Colonic mucosa (tissue), 4 donors: ENCODE measurements at regions not wholly inside any gene's neighbourhood (a gene's known extent, or its start where the extent isn't known, plus 50 kb on each side); places are given as distances from the start of the nearest gene placed in this dataset.
"Not testable (repeated sequence)": the region's sequence is repeated elsewhere in the genome, so short reads cannot be mapped to it uniquely, and the experiment has no call there.

ENCODE experiments used
- DNase-seq: peaks from one replicate; pipeline ENCODE4 v3.0.0-alpha.2; 2020
- H3K27ac ChIP-seq: fragments of 200-600 bp; one replicate; pipeline ENCODE4 v1.8.0; 2021
- H3K27me3 ChIP-seq: fragments of 200-600 bp; one replicate; pipeline ENCODE4 v1.8.0; 2021
- H3K36me3 ChIP-seq: fragments of 200-600 bp; one replicate; pipeline ENCODE4 v1.8.0; 2021
- H3K4me1 ChIP-seq: fragments of 200-600 bp; one replicate; pipeline ENCODE4 v1.8.0; 2021; ENCODE audit warnings: mild to moderate bottlenecking
- H3K4me3 ChIP-seq: fragments of 200-600 bp; one replicate; pipeline ENCODE4 v1.8.0; 2021
- H3K9ac ChIP-seq, 2 donors: one replicate each; pipeline ENCODE4 v1.7.0; 2013; ENCODE audit warnings: control low read depth in 2 of 2, low read depth in 2 of 2, low read length in 2 of 2
- H3K9me3 ChIP-seq: fragments of 200-600 bp; one replicate; pipeline ENCODE4 v1.8.0; 2021
- intact Hi-C: fragments of 100-400 bp; cut with DNase I; formaldehyde crosslinking; loops from one replicate; pipeline ENCODE4 v1.14.1; 2022
- donor health status: healthy.
- donor health status: DM: no; HTN: no; CAD: no.
- donor health status: DM: no; HTN: no; CAD: no.

DNA sequence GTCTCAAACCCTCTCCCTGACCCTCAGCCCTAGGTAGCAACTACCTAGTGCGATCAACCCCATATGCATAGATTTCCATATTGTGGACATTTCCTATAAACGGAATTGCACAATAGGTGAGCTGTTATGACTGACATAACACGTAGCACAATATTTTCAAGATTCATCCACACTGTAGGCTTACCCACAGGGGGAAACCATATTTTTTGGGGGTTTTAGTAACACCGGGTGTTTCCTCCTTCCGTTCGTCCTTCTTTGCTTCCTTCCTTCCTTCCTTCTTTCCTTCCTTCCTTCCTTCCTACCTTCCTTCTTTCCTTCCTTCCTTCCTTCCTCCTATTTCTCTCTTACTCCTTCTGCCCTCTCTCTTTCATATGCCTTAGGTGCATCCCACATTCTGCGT is 524.2 kb downstream of the CWH43 start:
- H3K4me3 ChIP-seq, H3K4me1 ChIP-seq, H3K27ac ChIP-seq, H3K36me3 ChIP-seq, DNase-seq, intact Hi-C loops, H3K27me3 ChIP-seq, H3K9ac ChIP-seq: not testable (repeated sequence)
- H3K9me3 ChIP-seq, result peaks cover 10% of the 10 kb centered on the region

DNA sequence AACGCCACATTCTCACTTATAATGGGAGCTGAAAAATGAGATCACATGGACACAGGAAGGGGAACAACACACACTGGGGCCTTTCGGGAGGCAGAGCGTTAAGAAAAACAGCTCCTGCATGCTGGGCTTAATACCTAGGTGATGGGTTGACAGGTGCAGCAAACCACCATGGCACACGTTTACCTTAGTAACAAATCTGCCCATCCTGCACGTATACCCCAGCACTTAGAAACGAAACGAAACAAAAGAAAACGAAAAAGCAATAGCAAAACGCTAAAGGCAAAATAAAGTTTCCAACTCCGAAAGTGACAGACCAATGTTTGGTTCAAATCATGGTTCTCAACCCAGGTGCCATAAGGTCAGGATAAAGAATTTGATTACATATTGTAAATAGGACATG is 525.3 kb downstream of the CWH43 start:
- H3K9me3 ChIP-seq, result peaks cover 11% of the 10 kb centered on the region
- H3K4me3 ChIP-seq, intact Hi-C loops, H3K27me3 ChIP-seq, H3K9ac ChIP-seq, H3K4me1 ChIP-seq, H3K27ac ChIP-seq, H3K36me3 ChIP-seq: not testable (repeated sequence)
- peak; percentile 21 for DNase-seq

GRCh38 chr4:49511881-49512491 is 525.9 kb downstream of the CWH43 start:
- H3K4me1 ChIP-seq, intact Hi-C loops, H3K36me3 ChIP-seq, H3K9ac ChIP-seq, H3K4me3 ChIP-seq, H3K27me3 ChIP-seq, H3K27ac ChIP-seq: not testable (repeated sequence)
- peak; percentile 36 for DNase-seq
- peaks cover 11% of the 10 kb centered on the region for H3K9me3 ChIP-seq

DNA sequence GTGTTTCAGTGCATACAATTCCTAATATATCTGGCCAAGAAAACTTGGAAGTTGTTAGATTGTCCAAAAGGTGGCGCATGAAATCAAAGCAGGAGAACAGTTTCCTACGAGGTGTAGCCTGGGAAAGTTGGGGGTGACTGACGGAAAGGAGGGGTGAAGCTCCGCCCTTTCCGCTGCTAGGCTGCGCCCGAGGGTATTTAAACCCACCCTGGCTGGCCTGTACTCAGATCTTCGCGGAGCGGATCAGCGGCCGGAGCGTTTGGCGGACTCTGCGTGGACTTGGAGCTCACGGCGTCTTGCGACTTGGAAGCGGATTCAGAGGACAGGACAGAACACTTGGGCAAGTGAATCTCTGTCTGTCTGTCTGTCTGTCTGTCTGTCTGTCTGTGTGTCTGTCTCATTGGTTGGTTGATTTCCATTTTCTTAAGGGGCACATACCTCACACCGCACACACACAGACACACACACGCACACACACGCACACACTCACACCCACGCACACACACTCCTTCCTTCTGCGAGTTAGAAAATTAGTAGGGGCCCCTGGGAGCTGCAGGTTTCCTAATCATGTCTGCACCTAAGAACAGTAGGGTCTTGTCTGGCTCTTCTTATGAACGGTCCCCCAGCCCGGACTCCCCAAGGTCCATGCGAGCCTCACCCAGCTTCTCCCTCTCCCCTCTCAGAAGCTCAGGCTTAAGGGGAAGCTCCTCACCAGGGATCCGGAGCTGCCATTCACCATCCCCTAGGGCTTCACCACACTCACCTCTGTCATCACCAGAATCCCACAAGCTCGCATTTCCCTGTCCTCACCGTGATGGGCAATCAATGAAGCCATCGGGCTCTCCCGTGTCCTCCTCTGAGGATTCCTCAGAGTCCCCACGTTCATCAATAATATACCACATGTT is 526.8 kb downstream of the CWH43 start:
- intact Hi-C loops, H3K36me3 ChIP-seq, H3K27me3 ChIP-seq, H3K4me1 ChIP-seq, H3K9ac ChIP-seq, H3K27ac ChIP-seq, H3K4me3 ChIP-seq: not testable (repeated sequence)
- DNase-seq, result peak; percentile 46
- H3K9me3 ChIP-seq, result peaks cover 11% of the 10 kb centered on the region

DNA sequence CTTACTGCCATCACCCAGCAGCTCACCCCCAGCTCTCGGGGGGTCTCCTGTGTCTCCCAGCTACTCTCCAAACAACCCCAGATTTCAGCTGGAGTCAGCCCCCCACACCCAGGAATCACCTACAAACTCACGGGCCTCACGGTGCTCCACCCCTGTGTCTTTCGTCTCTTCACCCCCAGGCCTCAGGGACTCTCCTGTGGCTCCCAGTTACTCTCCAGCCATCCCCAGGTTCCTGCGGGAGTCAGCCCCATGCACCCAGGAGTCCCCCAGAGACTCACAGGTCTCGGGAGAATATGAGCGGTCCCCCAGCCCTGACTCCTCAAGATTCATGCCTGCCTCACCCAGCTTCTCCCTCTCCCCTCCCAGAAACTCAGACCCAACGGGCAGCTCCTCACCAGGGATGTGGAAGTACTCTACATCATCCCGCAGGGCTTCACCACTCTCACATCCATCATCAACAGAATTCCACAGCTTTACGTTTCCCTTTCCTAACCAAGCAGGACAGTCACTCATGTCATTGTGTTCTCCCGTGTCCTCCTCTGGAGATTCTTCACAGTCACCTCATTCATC is 527.6 kb downstream of the CWH43 start:
- H3K9me3 ChIP-seq, result peaks cover 11% of the 10 kb centered on the region
- H3K4me1 ChIP-seq, H3K9ac ChIP-seq, intact Hi-C loops, H3K36me3 ChIP-seq, H3K27me3 ChIP-seq, H3K27ac ChIP-seq, H3K4me3 ChIP-seq: not testable (repeated sequence)
- DNase-seq, result peak; percentile 32

GRCh38 chr4:49514171-49514699 is 528.2 kb downstream of the CWH43 start:
- H3K27me3 ChIP-seq, H3K27ac ChIP-seq, H3K9ac ChIP-seq, H3K36me3 ChIP-seq, H3K4me3 ChIP-seq, H3K4me1 ChIP-seq, intact Hi-C loops: not testable (repeated sequence)
- peak; percentile 50 for DNase-seq
- H3K9me3 ChIP-seq, result peaks cover 11% of the 10 kb centered on the region

DNA sequence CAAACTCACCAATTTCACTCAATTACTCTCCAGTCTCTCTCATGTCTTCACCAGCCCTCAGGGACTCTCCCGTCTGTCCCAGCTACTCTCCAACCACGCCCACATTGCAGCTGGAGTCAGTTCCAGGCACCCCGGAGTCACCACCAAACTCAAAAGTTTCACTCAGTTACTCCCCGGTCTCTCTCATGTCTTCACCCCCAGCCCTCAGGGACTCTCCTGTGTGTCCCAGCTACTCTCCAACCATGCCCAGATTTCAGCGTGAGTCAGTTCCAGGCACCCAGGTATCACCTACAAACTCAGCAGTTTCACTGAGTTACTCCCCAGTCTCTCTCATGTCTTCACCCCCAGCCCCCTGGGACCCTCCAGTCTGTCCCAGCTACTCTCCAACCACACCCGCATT is 528.8 kb downstream of the CWH43 start:
- H3K4me1 ChIP-seq, H3K4me3 ChIP-seq, H3K27ac ChIP-seq, H3K27me3 ChIP-seq, H3K9ac ChIP-seq, H3K36me3 ChIP-seq, intact Hi-C loops: not testable (repeated sequence)
- peaks cover 11% of the 10 kb centered on the region for H3K9me3 ChIP-seq
- DNase-seq, result peak; percentile 24

DNA sequence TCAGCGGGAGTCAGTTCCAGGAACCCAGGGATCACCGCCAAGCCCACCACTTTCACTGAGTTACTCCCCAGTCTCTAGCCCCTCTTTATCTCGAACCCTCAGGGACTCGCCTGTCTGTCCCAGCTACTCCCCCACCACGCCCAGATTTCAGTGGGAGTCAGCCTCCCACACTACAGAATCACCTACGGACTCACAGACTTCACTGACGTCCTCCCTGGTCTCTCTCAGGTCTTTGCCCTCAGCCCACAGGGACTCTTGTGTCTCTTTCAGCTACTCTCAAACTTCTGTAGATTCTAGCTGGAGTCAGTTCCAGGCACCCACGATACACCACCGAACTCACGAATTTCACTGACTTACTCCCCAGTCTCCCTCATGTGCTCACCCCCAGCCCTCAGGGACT is 529.2 kb downstream of the CWH43 start:
- DNase-seq, H3K27ac ChIP-seq, H3K9ac ChIP-seq, H3K36me3 ChIP-seq, H3K4me3 ChIP-seq, H3K27me3 ChIP-seq, H3K4me1 ChIP-seq, intact Hi-C loops: not testable (repeated sequence)
- H3K9me3 ChIP-seq, result peaks cover 11% of the 10 kb centered on the region

DNA sequence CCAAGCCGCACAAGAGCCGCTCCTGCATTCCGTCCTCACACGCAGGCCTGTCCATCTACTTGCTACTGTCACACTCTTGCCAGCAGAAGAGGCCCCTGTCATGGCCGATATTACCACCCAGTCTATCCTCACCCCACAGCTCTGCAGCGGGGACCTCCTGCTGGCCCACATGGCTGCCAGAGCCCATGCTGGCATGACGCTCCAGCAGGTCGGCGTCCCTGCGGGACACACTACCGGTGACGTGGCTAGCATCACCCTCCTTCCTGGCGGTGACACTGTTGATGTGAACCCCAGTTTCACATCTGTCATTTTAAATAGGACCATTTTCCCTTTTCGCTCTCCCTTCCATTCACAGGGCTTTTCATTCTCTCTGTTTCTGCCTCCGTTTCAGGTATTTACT is 530.0 kb downstream of the CWH43 start:
- DNase-seq, H3K27ac ChIP-seq: not testable (repeated sequence)

More for the DNA sequence above, 530.0 kb downstream of the CWH43 start:
- H3K27me3 ChIP-seq, intact Hi-C loops, H3K36me3 ChIP-seq, H3K4me1 ChIP-seq, H3K9ac ChIP-seq, H3K4me3 ChIP-seq: not testable (repeated sequence)
- peaks cover 11% of the 10 kb centered on the region for H3K9me3 ChIP-seq
